ENCODE measurements at regions not wholly inside any gene's neighbourhood (a gene's known extent, or its start where the extent isn't known, plus 50 kb on each side); places are given as distances from the start of the nearest gene placed in this dataset.
A peak's percentile ranks its signal among the peaks of the same experiment; 100 is the strongest.

- no peak for DNase-seq
These were observed 95.5 kb downstream of the CEBPB start for GRCh38 chr20:50286174-50286511.

GRCh38 chr20:50286609-50287008, 96.0 kb downstream of the CEBPB start:
- no peak for DNase-seq

- no peak for DNase-seq
These were observed 96.9 kb downstream of the CEBPB start for GRCh38 chr20:50287512-50287911.

GRCh38 chr20:50288128-50288623, 97.5 kb downstream of the CEBPB start:
- no peak for DNase-seq

GRCh38 chr20:50289581-50289980, 99.0 kb downstream of the CEBPB start:
- no peak for DNase-seq

GRCh38 chr20:50290112-50290511, 99.5 kb downstream of the CEBPB start:
- DNase-seq, result no peak

GRCh38 chr20:50290808-50291207, 100.2 kb downstream of the CEBPB start:
- no peak for DNase-seq

GRCh38 chr20:50291254-50292078, 100.8 kb downstream of the CEBPB start:
- DNase-seq, result no peak

- no peak for DNase-seq
These were observed 101.5 kb downstream of the CEBPB start for GRCh38 chr20:50292079-50292590.

- DNase-seq, result no peak
These were observed 102.1 kb downstream of the CEBPB start for GRCh38 chr20:50292591-50293283.

GRCh38 chr20:50293284-50294139, 102.9 kb downstream of the CEBPB start:
- no peak for DNase-seq

- DNase-seq, result no peak
These were observed 103.8 kb downstream of the CEBPB start for GRCh38 chr20:50294164-50295088.

- DNase-seq, result no peak
These were observed 104.7 kb downstream of the CEBPB start for GRCh38 chr20:50295345-50295744.

- peak; percentile 75 for DNase-seq
These were observed 105.3 kb downstream of the CEBPB start for GRCh38 chr20:50295762-50296449.

- no peak for DNase-seq
These were observed 106.1 kb downstream of the CEBPB start for GRCh38 chr20:50296450-50297375.

GRCh38 chr20:50297498-50298376, 107.1 kb downstream of the CEBPB start:
- no peak for DNase-seq

GRCh38 chr20:50298554-50299324, 108.1 kb downstream of the CEBPB start:
- no peak for DNase-seq

- DNase-seq, result no peak
These were observed 108.6 kb downstream of the CEBPB start for GRCh38 chr20:50299325-50299629.

- no peak for DNase-seq
These were observed 110.5 kb downstream of the CEBPB start for GRCh38 chr20:50301165-50301564.

Measured in NCI-H1092 (cell line).